ENCODE measurements at regions not wholly inside any gene's neighbourhood (a gene's known extent, or its start where the extent isn't known, plus 50 kb on each side); places are given as distances from the start of the nearest gene placed in this dataset.
A peak's percentile ranks its signal among the peaks of the same experiment; 100 is the strongest.

GRCh38 chr4:181150191-181150590 lies 1093.0 kb upstream of the TENM3 start:
- H3K36me3 ChIP-seq (ENCODE audit: control insufficient read depth, insufficient read depth, low read length), result no peaks in the 10 kb centered on the region
- peaks cover 0 to 6% (median 0%) of the 10 kb centered on the region in 7 donors for H3K9me3 Mint-ChIP-seq
- no peak for DNase-seq
- no peaks in the 10 kb centered on the region for H3K27me3 Mint-ChIP-seq
- H3K27ac Mint-ChIP-seq, result no peak overlapping the region
- H3K4me1 ChIP-seq (ENCODE audit: control insufficient read depth, insufficient read depth, low read length, poor library complexity, severe bottlenecking), result no peaks in the 10 kb centered on the region
- no peak overlapping the region for H3K4me3 ChIP-seq (ENCODE audit: low read depth, low read length)
- H3K9me3 ChIP-seq (ENCODE audit: control insufficient read depth in 2 of 2, low read length in 2 of 2), result no peaks in the 10 kb centered on the region
- H3K4me1 Mint-ChIP-seq, result no peaks in the 10 kb centered on the region
- ATAC-seq (ENCODE audit: low read depth in 2 of 2), result no peak
- H3K4me3 Mint-ChIP-seq, result no peak overlapping the region
- H3K27me3 ChIP-seq (ENCODE audit: control insufficient read depth, insufficient read depth, low read length), result no peaks in the 10 kb centered on the region
- H3K27ac ChIP-seq (ENCODE audit: insufficient read depth, low read length, poor library complexity, severe bottlenecking), result no peak overlapping the region
- no peaks in the 10 kb centered on the region for H3K36me3 Mint-ChIP-seq

GRCh38 chr4:181151856-181152255 lies 1091.3 kb upstream of the TENM3 start:
- H3K4me1 Mint-ChIP-seq, result no peaks in the 10 kb centered on the region
- no peak for DNase-seq
- H3K27me3 ChIP-seq (ENCODE audit: control insufficient read depth, insufficient read depth, low read length), result no peaks in the 10 kb centered on the region
- H3K4me3 ChIP-seq (ENCODE audit: low read depth, low read length), result no peak overlapping the region
- H3K36me3 Mint-ChIP-seq, result no peaks in the 10 kb centered on the region
- H3K4me3 Mint-ChIP-seq, result no peak overlapping the region
- H3K27me3 Mint-ChIP-seq, result no peaks in the 10 kb centered on the region
- no peak overlapping the region for H3K27ac Mint-ChIP-seq
- H3K4me1 ChIP-seq (ENCODE audit: control insufficient read depth, insufficient read depth, low read length, poor library complexity, severe bottlenecking), result no peaks in the 10 kb centered on the region
- H3K36me3 ChIP-seq (ENCODE audit: control insufficient read depth, insufficient read depth, low read length), result no peaks in the 10 kb centered on the region
- no peak overlapping the region for H3K27ac ChIP-seq (ENCODE audit: insufficient read depth, low read length, poor library complexity, severe bottlenecking)
- no peaks in the 10 kb centered on the region for H3K9me3 ChIP-seq (ENCODE audit: control insufficient read depth in 2 of 2, low read length in 2 of 2)
- ATAC-seq (ENCODE audit: low read depth in 2 of 2), result no peak
- H3K9me3 Mint-ChIP-seq, result peaks cover 0 to 4% (median 0%) of the 10 kb centered on the region in 7 donors

- ATAC-seq (ENCODE audit: low read depth in 2 of 2) (no peak), DNase-seq (no peak)
- Mint-ChIP-seq H3K27ac (no peak overlapping the region), H3K4me1 (no peaks in the 10 kb centered on the region), H3K27me3 (no peaks in the 10 kb centered on the region), H3K4me3 (no peak overlapping the region), H3K9me3 (peaks cover 0 to 7% (median 1%) of the 10 kb centered on the region in 7 donors), H3K36me3 (no peaks in the 10 kb centered on the region)
- no peaks in the 10 kb centered on the region for H3K4me1 ChIP-seq (ENCODE audit: control insufficient read depth, insufficient read depth, low read length, poor library complexity, severe bottlenecking)
- H3K27me3 ChIP-seq (ENCODE audit: control insufficient read depth, insufficient read depth, low read length), result no peaks in the 10 kb centered on the region
- H3K27ac ChIP-seq (ENCODE audit: insufficient read depth, low read length, poor library complexity, severe bottlenecking), result no peak overlapping the region
- no peak overlapping the region for H3K4me3 ChIP-seq (ENCODE audit: low read depth, low read length)
- no peaks in the 10 kb centered on the region for H3K36me3 ChIP-seq (ENCODE audit: control insufficient read depth, insufficient read depth, low read length)
- H3K9me3 ChIP-seq (ENCODE audit: control insufficient read depth in 2 of 2, low read length in 2 of 2), result no peaks in the 10 kb centered on the region
Measured at GRCh38 chr4:181157647-181158046, 1085.6 kb upstream of the TENM3 start.

- H3K4me3 Mint-ChIP-seq, result no peak overlapping the region
- Histone ChIP-seq H3K4me3 (ENCODE audit: low read depth, low read length) (no peak overlapping the region), H3K4me1 (ENCODE audit: control insufficient read depth, insufficient read depth, low read length, poor library complexity, severe bottlenecking) (no peaks in the 10 kb centered on the region), H3K27me3 (ENCODE audit: control insufficient read depth, insufficient read depth, low read length) (no peaks in the 10 kb centered on the region), H3K36me3 (ENCODE audit: control insufficient read depth, insufficient read depth, low read length) (no peaks in the 10 kb centered on the region), H3K9me3 (ENCODE audit: control insufficient read depth in 2 of 2, low read length in 2 of 2) (no peaks in the 10 kb centered on the region), H3K27ac (ENCODE audit: insufficient read depth, low read length, poor library complexity, severe bottlenecking) (no peak overlapping the region)
- H3K4me1 Mint-ChIP-seq, result no peaks in the 10 kb centered on the region
- peaks cover 0 to 7% (median 1%) of the 10 kb centered on the region in 7 donors for H3K9me3 Mint-ChIP-seq
- no peaks in the 10 kb centered on the region for H3K27me3 Mint-ChIP-seq
- H3K27ac Mint-ChIP-seq, result no peak overlapping the region
- ATAC-seq (ENCODE audit: low read depth in 2 of 2) (no peak), DNase-seq (no peak)
- H3K36me3 Mint-ChIP-seq, result no peaks in the 10 kb centered on the region
Measured at GRCh38 chr4:181158971-181159370, 1084.2 kb upstream of the TENM3 start.

GRCh38 chr4:181161669-181162068 lies 1081.5 kb upstream of the TENM3 start:
- Mint-ChIP-seq H3K4me1 (no peaks in the 10 kb centered on the region), H3K27ac (no peak overlapping the region)

GRCh38 chr4:181162266-181162665 lies 1080.9 kb upstream of the TENM3 start:
- no peaks in the 10 kb centered on the region for H3K36me3 Mint-ChIP-seq
- H3K9me3 Mint-ChIP-seq, result peaks cover 0 to 5% (median 1%) of the 10 kb centered on the region in 7 donors
- no peaks in the 10 kb centered on the region for H3K36me3 ChIP-seq (ENCODE audit: control insufficient read depth, insufficient read depth, low read length)
- H3K4me1 Mint-ChIP-seq, result no peaks in the 10 kb centered on the region
- no peak overlapping the region for H3K27ac ChIP-seq (ENCODE audit: insufficient read depth, low read length, poor library complexity, severe bottlenecking)
- no peak for ATAC-seq (ENCODE audit: low read depth in 2 of 2)
- no peak for DNase-seq
- no peaks in the 10 kb centered on the region for H3K27me3 Mint-ChIP-seq
- H3K9me3 ChIP-seq (ENCODE audit: control insufficient read depth in 2 of 2, low read length in 2 of 2), result no peaks in the 10 kb centered on the region
- H3K27ac Mint-ChIP-seq, result no peak overlapping the region
- H3K27me3 ChIP-seq (ENCODE audit: control insufficient read depth, insufficient read depth, low read length), result no peaks in the 10 kb centered on the region
- no peaks in the 10 kb centered on the region for H3K4me1 ChIP-seq (ENCODE audit: control insufficient read depth, insufficient read depth, low read length, poor library complexity, severe bottlenecking)
- no peak overlapping the region for H3K4me3 ChIP-seq (ENCODE audit: low read depth, low read length)
- no peak overlapping the region for H3K4me3 Mint-ChIP-seq

More at GRCh38 chr4:181161669-181162068, 1081.5 kb upstream of the TENM3 start:
- Histone ChIP-seq H3K27ac (ENCODE audit: insufficient read depth, low read length, poor library complexity, severe bottlenecking) (no peak overlapping the region), H3K36me3 (ENCODE audit: control insufficient read depth, insufficient read depth, low read length) (no peaks in the 10 kb centered on the region), H3K4me3 (ENCODE audit: low read depth, low read length) (no peak overlapping the region), H3K4me1 (ENCODE audit: control insufficient read depth, insufficient read depth, low read length, poor library complexity, severe bottlenecking) (no peaks in the 10 kb centered on the region), H3K9me3 (ENCODE audit: control insufficient read depth in 2 of 2, low read length in 2 of 2) (no peaks in the 10 kb centered on the region), H3K27me3 (ENCODE audit: control insufficient read depth, insufficient read depth, low read length) (no peaks in the 10 kb centered on the region)
- Mint-ChIP-seq H3K36me3 (no peaks in the 10 kb centered on the region), H3K4me3 (no peak overlapping the region), H3K9me3 (peaks cover 0 to 5% (median 1%) of the 10 kb centered on the region in 7 donors), H3K27me3 (no peaks in the 10 kb centered on the region)
- ATAC-seq (ENCODE audit: low read depth in 2 of 2), result no peak
- DNase-seq, result no peak

GRCh38 chr4:181162676-181163075 lies 1080.5 kb upstream of the TENM3 start:
- ATAC-seq (ENCODE audit: low read depth in 2 of 2) (no peak), DNase-seq (no peak)
- Mint-ChIP-seq H3K4me3 (no peak overlapping the region), H3K27me3 (no peaks in the 10 kb centered on the region), H3K9me3 (peaks cover 0 to 5% (median 1%) of the 10 kb centered on the region in 7 donors), H3K4me1 (no peaks in the 10 kb centered on the region), H3K36me3 (no peaks in the 10 kb centered on the region), H3K27ac (no peak overlapping the region)
- Histone ChIP-seq H3K27me3 (ENCODE audit: control insufficient read depth, insufficient read depth, low read length) (no peaks in the 10 kb centered on the region), H3K9me3 (ENCODE audit: control insufficient read depth in 2 of 2, low read length in 2 of 2) (no peaks in the 10 kb centered on the region), H3K4me1 (ENCODE audit: control insufficient read depth, insufficient read depth, low read length, poor library complexity, severe bottlenecking) (no peaks in the 10 kb centered on the region), H3K4me3 (ENCODE audit: low read depth, low read length) (no peak overlapping the region), H3K27ac (ENCODE audit: insufficient read depth, low read length, poor library complexity, severe bottlenecking) (no peak overlapping the region), H3K36me3 (ENCODE audit: control insufficient read depth, insufficient read depth, low read length) (no peaks in the 10 kb centered on the region)

- no peak for DNase-seq
- H3K27me3 ChIP-seq (ENCODE audit: control insufficient read depth, insufficient read depth, low read length), result no peaks in the 10 kb centered on the region
- no peaks in the 10 kb centered on the region for H3K9me3 ChIP-seq (ENCODE audit: control insufficient read depth in 2 of 2, low read length in 2 of 2)
- H3K4me1 Mint-ChIP-seq, result no peaks in the 10 kb centered on the region
- H3K36me3 ChIP-seq (ENCODE audit: control insufficient read depth, insufficient read depth, low read length), result no peaks in the 10 kb centered on the region
- no peaks in the 10 kb centered on the region for H3K36me3 Mint-ChIP-seq
- H3K27ac ChIP-seq (ENCODE audit: insufficient read depth, low read length, poor library complexity, severe bottlenecking), result no peak overlapping the region
- no peak overlapping the region for H3K4me3 ChIP-seq (ENCODE audit: low read depth, low read length)
- H3K27ac Mint-ChIP-seq, result peak overlapping the region in 1 of 3 donors; percentile 32
- H3K4me1 ChIP-seq (ENCODE audit: control insufficient read depth, insufficient read depth, low read length, poor library complexity, severe bottlenecking), result no peaks in the 10 kb centered on the region
- no peaks in the 10 kb centered on the region for H3K27me3 Mint-ChIP-seq
- peaks cover 0 to 4% (median 2%) of the 10 kb centered on the region in 7 donors for H3K9me3 Mint-ChIP-seq
- no peak for ATAC-seq (ENCODE audit: low read depth in 2 of 2)
- H3K4me3 Mint-ChIP-seq, result no peak overlapping the region
Measured at GRCh38 chr4:181166742-181167399, 1076.3 kb upstream of the TENM3 start.
